Vagina (tissue), 2 donors: ENCODE measurements at regions not wholly inside any gene's neighbourhood (a gene's known extent, or its start where the extent isn't known, plus 50 kb on each side); places are given as distances from the start of the nearest gene placed in this dataset.

Experiments
- DNase-seq, 2 donors: peaks; one replicate each; pipeline ENCODE4 v3.0.0-alpha.2; 2017; ENCODE audit errors: extremely low spot score in 2 of 2
- H3K27ac ChIP-seq: fragments of 200-600 bp; sonication (generic); one replicate; pipeline ENCODE4 v1.5.1; 2019
- H3K27me3 ChIP-seq: fragments of 200-600 bp; sonication (generic); one replicate; pipeline ENCODE4 v1.5.1; 2019
- H3K36me3 ChIP-seq, 2 donors: fragments of 200-600 bp; sonication (generic); one replicate each; pipeline ENCODE4 v1.5.1; 2017 to 2019
- H3K4me1 ChIP-seq: fragments of 200-600 bp; sonication (generic); one replicate; pipeline ENCODE4 v1.5.1; 2019
- H3K4me3 ChIP-seq, 2 donors: fragments of 200-600 bp; sonication (generic); 1 replicate in 1 of 2; 2 replicates in 1 of 2; pipeline ENCODE4 v1.5.1; 2016 to 2019
- H3K9me3 ChIP-seq: fragments of 200-600 bp; sonication (generic); one replicate; pipeline ENCODE4 v1.5.1; 2019
- CTCF ChIP-seq, 3 experiments: fragments of 450-650 bp in 2 of 3; fragments of 200-600 bp in 1 of 3; sonication (generic) in 1 of 3; IDR thresholded peaks; one replicate each; pipeline ENCODE4 v1.5.1; 2017 to 2019; ENCODE audit warnings: antibody characterized with exemption in 3 of 3, mild to moderate bottlenecking in 2 of 3, moderate library complexity in 2 of 3
- POLR2A ChIP-seq, 2 donors: fragments of 450-650 bp; IDR thresholded peaks; one replicate each; pipeline ENCODE4 v1.6.1; 2017; ENCODE audit warnings: antibody characterized with exemption in 2 of 2, mild to moderate bottlenecking in 2 of 2, moderate library complexity in 2 of 2
- POLR2AphosphoS5 ChIP-seq, 2 donors: sonication (generic); formaldehyde crosslinking; IDR thresholded peaks; one replicate each; pipeline ENCODE4 v1.9.0; 2017; ENCODE audit warnings: antibody characterized with exemption in 2 of 2, mild to moderate bottlenecking in 2 of 2, low read depth in 1 of 2; ENCODE audit not compliant: insufficient read depth in 1 of 2
- intact Hi-C: fragments of 100-400 bp; cut with DNase I; formaldehyde crosslinking; loops from one replicate; pipeline ENCODE4 v1.15.1; 2023

- TF ChIP-seq CTCF (IDR thresholded peaks at IDR 0.05) (no peak), POLR2A (IDR thresholded peaks at IDR 0.05) (no peak), POLR2AphosphoS5 (IDR thresholded peaks at IDR 0.05; ENCODE audit: insufficient read depth in 1 of 2, low read depth in 1 of 2) (no peak)
- DNase-seq: peak in 1 of 2 donors; percentile 58
- intact Hi-C loops: no loop called here
- no peaks in the 10 kb centered on the region for H3K9me3 ChIP-seq
- no peak overlapping the region for H3K4me3 ChIP-seq
- no peaks in the 10 kb centered on the region for H3K27me3 ChIP-seq
- no peaks in the 10 kb centered on the region for H3K36me3 ChIP-seq
- peaks cover 7% of the 10 kb centered on the region for H3K4me1 ChIP-seq
- no peak overlapping the region for H3K27ac ChIP-seq
Observed at GRCh38 chr10:71126432-71126831, 85.9 kb upstream of the UNC5B start.

- intact Hi-C loops: no loop called here
- TF ChIP-seq POLR2A (IDR thresholded peaks at IDR 0.05) (no peak), POLR2AphosphoS5 (IDR thresholded peaks at IDR 0.05; ENCODE audit: insufficient read depth in 1 of 2, low read depth in 1 of 2) (no peak), CTCF (IDR thresholded peaks at IDR 0.05) (no peak)
- H3K4me1 ChIP-seq: peaks cover 7% of the 10 kb centered on the region
- no peaks in the 10 kb centered on the region for H3K9me3 ChIP-seq
- H3K36me3 ChIP-seq: no peaks in the 10 kb centered on the region
- DNase-seq: peak; percentile 40 to 52
- H3K4me3 ChIP-seq: no peak overlapping the region
- no peaks in the 10 kb centered on the region for H3K27me3 ChIP-seq
- H3K27ac ChIP-seq: no peak overlapping the region
Observed at GRCh38 chr10:71127104-71127503, 85.3 kb upstream of the UNC5B start.

- no peaks in the 10 kb centered on the region for H3K9me3 ChIP-seq
- H3K27me3 ChIP-seq: no peaks in the 10 kb centered on the region
- intact Hi-C loops: no loop called here
- peak in 1 of 2 donors; percentile 55 for DNase-seq
- H3K27ac ChIP-seq: no peak overlapping the region
- TF ChIP-seq POLR2AphosphoS5 (IDR thresholded peaks at IDR 0.05; ENCODE audit: insufficient read depth in 1 of 2, low read depth in 1 of 2) (no peak), POLR2A (IDR thresholded peaks at IDR 0.05) (no peak), CTCF (IDR thresholded peaks at IDR 0.05) (no peak)
- no peaks in the 10 kb centered on the region for H3K36me3 ChIP-seq
- H3K4me1 ChIP-seq: peaks cover 7% of the 10 kb centered on the region
- no peak overlapping the region for H3K4me3 ChIP-seq
Observed at GRCh38 chr10:71127773-71128172, 84.6 kb upstream of the UNC5B start.

GRCh38 chr10:71128311-71128980 is 83.9 kb upstream of the UNC5B start:
- peak in 1 of 2 donors; percentile 67 for DNase-seq
- Histone ChIP-seq H3K36me3 (no peaks in the 10 kb centered on the region), H3K27ac (no peak overlapping the region), H3K4me1 (peaks cover 7% of the 10 kb centered on the region), H3K27me3 (no peaks in the 10 kb centered on the region), H3K9me3 (no peaks in the 10 kb centered on the region), H3K4me3 (no peak overlapping the region)
- no peak for TF ChIP-seq POLR2AphosphoS5 (IDR thresholded peaks at IDR 0.05; ENCODE audit: insufficient read depth in 1 of 2, low read depth in 1 of 2)
- no peak for TF ChIP-seq POLR2A (IDR thresholded peaks at IDR 0.05)
- no peak for TF ChIP-seq CTCF (IDR thresholded peaks at IDR 0.05)
- intact Hi-C loops: no loop called here

GRCh38 chr10:71131096-71131495 is 81.3 kb upstream of the UNC5B start:
- intact Hi-C loops: no loop called here
- Histone ChIP-seq H3K27me3 (no peaks in the 10 kb centered on the region), H3K9me3 (no peaks in the 10 kb centered on the region), H3K36me3 (no peaks in the 10 kb centered on the region), H3K4me1 (peaks cover 7% of the 10 kb centered on the region), H3K27ac (no peak overlapping the region), H3K4me3 (no peak overlapping the region)
- TF ChIP-seq POLR2AphosphoS5 (IDR thresholded peaks at IDR 0.05; ENCODE audit: insufficient read depth in 1 of 2, low read depth in 1 of 2): no peak
- TF ChIP-seq POLR2A (IDR thresholded peaks at IDR 0.05): no peak
- TF ChIP-seq CTCF (IDR thresholded peaks at IDR 0.05): no peak
- DNase-seq: peak in 1 of 2 donors; percentile 54
